IMR-90 (cell line): ENCODE measurements at regions not wholly inside any gene's neighbourhood (a gene's known extent, or its start where the extent isn't known, plus 50 kb on each side); places are given as distances from the start of the nearest gene placed in this dataset.

Experiments used
- ATAC-seq: fragments of 200-7000 bp; cut with Tn5 transposase; 2 replicates; pipeline ENCODE4 v1.9.1; 2020; ENCODE audit warnings: low read depth, mild to moderate bottlenecking, moderate library complexity
- BruUV-seq: library from RNA; stranded (reverse); fragments of 400-500 nt; replicated peaks from 2 replicates; lab custom pipeline; 2021; lab: Mats Ljungman, UMichigan
- CTCF ChIA-PET: fragments of 300-600 bp; formaldehyde crosslinking; extraction: SDS; loops from one replicate; lab custom pipeline; 2021; ENCODE audit warnings: antibody characterized with exemption; lab: Yijun Ruan, JAX
- POLR2A ChIA-PET: fragments of 300-600 bp; sonication (Branson Sonifier 250); formaldehyde crosslinking; loops from one replicate; lab custom pipeline; 2022; ENCODE audit warnings: antibody characterized with exemption; ENCODE audit not compliant: unreplicated experiment; lab: Charles Lee
- DNase-seq: peaks from one replicate; pipeline ENCODE4 v3.0.0; 2013
- H2AFZ ChIP-seq: replicated peaks from 2 replicates; pipeline ENCODE3; 2013; ENCODE audit warnings: low read length, mild to moderate bottlenecking; ENCODE audit not compliant: poor library complexity
- H2AK5ac ChIP-seq: 2 replicates; pipeline ENCODE4 v1.6.1; 2013; ENCODE audit warnings: low read depth, low read length, inconsistent platforms
- H2AK9ac ChIP-seq: replicated peaks from 2 replicates; pipeline ENCODE3; 2013; ENCODE audit warnings: mild to moderate bottlenecking, low read depth, low read length, moderate library complexity; ENCODE audit not compliant: poor library complexity
- H2BK120ac ChIP-seq: 2 replicates; pipeline ENCODE4 v1.6.1; 2013; ENCODE audit warnings: low read depth, low read length, inconsistent platforms
- H2BK15ac ChIP-seq: 3 replicates; pipeline ENCODE4 v1.6.1; 2013; ENCODE audit warnings: low read depth, low read length, inconsistent platforms
- H2BK20ac ChIP-seq: 2 replicates; pipeline ENCODE4 v1.6.1; 2013; ENCODE audit warnings: low read depth, mild to moderate bottlenecking, inconsistent platforms, low read length, moderate library complexity
- H2BK5ac ChIP-seq: 2 replicates; pipeline ENCODE4 v1.6.1; 2013; ENCODE audit warnings: mild to moderate bottlenecking, low read depth, low read length, inconsistent platforms; ENCODE audit not compliant: poor library complexity, severe bottlenecking
- H3K14ac ChIP-seq: replicated peaks from 2 replicates; pipeline ENCODE4 v1.6.1; 2013; ENCODE audit warnings: low read depth, low read length, inconsistent platforms
- H3K18ac ChIP-seq: 2 replicates; pipeline ENCODE4 v1.6.1; 2013; ENCODE audit warnings: low read depth, low read length, control low read depth
- H3K23ac ChIP-seq: 2 replicates; pipeline ENCODE4 v1.6.1; 2013; ENCODE audit warnings: low read depth, low read length, inconsistent platforms
- H3K27ac ChIP-seq: 2 replicates; pipeline ENCODE4 v1.5.1; 2013; ENCODE audit warnings: mild to moderate bottlenecking, control low read depth, low read length; ENCODE audit not compliant: insufficient read depth
- H3K27me3 ChIP-seq: 2 replicates; pipeline ENCODE4 v1.6.1; 2013; ENCODE audit warnings: low read length; ENCODE audit not compliant: control insufficient read depth, insufficient read depth
- H3K36me3 ChIP-seq: 2 replicates; pipeline ENCODE4 v1.6.1; 2013; ENCODE audit warnings: low read length, mixed read lengths; ENCODE audit not compliant: control insufficient read depth, insufficient read depth
- H3K4ac ChIP-seq: 2 replicates; pipeline ENCODE4 v1.6.1; 2013; ENCODE audit warnings: low read depth, low read length, inconsistent platforms
- H3K4me1 ChIP-seq: 2 replicates; pipeline ENCODE4 v1.6.1; 2013; ENCODE audit warnings: low read length, mixed read lengths; ENCODE audit not compliant: control insufficient read depth, insufficient read depth
- H3K4me2 ChIP-seq: 2 replicates; pipeline ENCODE4 v1.6.1; 2013; ENCODE audit warnings: low read depth, mild to moderate bottlenecking, control low read depth, low read length, moderate library complexity
- H3K4me3 ChIP-seq: 2 replicates; pipeline ENCODE4 v1.5.1; 2013; ENCODE audit warnings: low read depth, mild to moderate bottlenecking, control low read depth, low read length, moderate library complexity; ENCODE audit not compliant: insufficient read depth
- H3K56ac ChIP-seq: 2 replicates; pipeline ENCODE4 v1.6.1; 2013; ENCODE audit warnings: low read length, inconsistent platforms; ENCODE audit not compliant: insufficient read depth; ENCODE audit errors: extremely low read depth
- H3K79me1 ChIP-seq, 2 experiments: 2 replicates each; pipeline ENCODE4 v1.6.1; 2013; ENCODE audit warnings: low read length in 2 of 2, inconsistent platforms in 1 of 2, low read depth in 1 of 2
- H3K9ac ChIP-seq: 2 replicates; pipeline ENCODE4 v1.6.1; 2013; ENCODE audit warnings: low read depth, low read length, control low read depth
- H3K9me1 ChIP-seq: 2 replicates; pipeline ENCODE4 v1.6.1; 2013; ENCODE audit warnings: low read length, inconsistent platforms; ENCODE audit not compliant: insufficient read depth
- H3K9me3 ChIP-seq: 2 replicates; pipeline ENCODE4 v1.6.1; 2013; ENCODE audit warnings: low read length; ENCODE audit not compliant: control insufficient read depth, insufficient read depth
- H4K20me1 ChIP-seq: 2 replicates; pipeline ENCODE4 v1.6.1; 2013; ENCODE audit warnings: low read length, inconsistent platforms; ENCODE audit not compliant: insufficient read depth
- H4K5ac ChIP-seq: 2 replicates; pipeline ENCODE4 v1.6.1; 2013; ENCODE audit warnings: mild to moderate bottlenecking, low read depth, low read length, control low read depth
- H4K8ac ChIP-seq, 2 experiments: 2 replicates each; pipeline ENCODE4 v1.6.1; 2013; ENCODE audit warnings: low read depth in 2 of 2, low read length in 2 of 2, control low read depth in 1 of 2, inconsistent platforms in 1 of 2
- H4K91ac ChIP-seq: 2 replicates; pipeline ENCODE4 v1.6.1; 2013; ENCODE audit warnings: low read depth, low read length, inconsistent platforms; ENCODE audit not compliant: insufficient read depth
- CEBPB ChIP-seq: IDR thresholded peaks from 2 replicates; pipeline ENCODE4 v1.6.1; 2012; ENCODE audit warnings: low read depth, low read length, improper control_type of control experiment
- CHD1 ChIP-seq: IDR thresholded peaks from 2 replicates; pipeline ENCODE4 v1.6.1; 2012; ENCODE audit warnings: low read depth, low read length, improper control_type of control experiment
- CTCF ChIP-seq: conservative IDR thresholded peaks from 2 replicates; pipeline ENCODE4 v1.5.1; 2012; ENCODE audit warnings: mild to moderate bottlenecking, low read depth, low read length, improper control_type of control experiment
- FOS ChIP-seq: fragments of 150-350 bp; IDR thresholded peaks from 2 replicates; pipeline ENCODE4 v1.6.1; 2016; ENCODE audit warnings: low read depth, low read length
- MXI1 ChIP-seq: IDR thresholded peaks from 2 replicates; pipeline ENCODE4 v1.6.1; 2012; ENCODE audit warnings: low read depth, mild to moderate bottlenecking, low read length, moderate library complexity, borderline replicate concordance
- NFE2L2 ChIP-seq: fragments of 150-350 bp; IDR thresholded peaks from 2 replicates; pipeline ENCODE4 v1.6.1; 2016; ENCODE audit warnings: low read depth, mild to moderate bottlenecking, low read length
- POLR2A ChIP-seq: IDR thresholded peaks from 2 replicates; pipeline ENCODE4 v1.6.1; 2012; ENCODE audit warnings: mild to moderate bottlenecking, low read depth, low read length
- RAD21 ChIP-seq: IDR thresholded peaks from 2 replicates; pipeline ENCODE4 v1.6.1; 2012; ENCODE audit warnings: low read length, improper control_type of control experiment
- RCOR1 ChIP-seq: IDR thresholded peaks from 2 replicates; pipeline ENCODE4 v1.6.1; 2012; ENCODE audit warnings: mild to moderate bottlenecking, low read length, improper control_type of control experiment; ENCODE audit not compliant: insufficient replicate concordance
- RFX5 ChIP-seq: IDR thresholded peaks from 2 replicates; pipeline ENCODE4 v1.8.0; 2012; ENCODE audit warnings: low read depth, mild to moderate bottlenecking, low read length, moderate library complexity
- USF2 ChIP-seq: fragments of 150-350 bp; IDR thresholded peaks from 2 replicates; pipeline ENCODE4 v1.6.1; 2017; ENCODE audit warnings: mild to moderate bottlenecking, antibody characterized with exemption, low read length, low read depth
- whole genome bisulfite sequencing, 2 experiments: methylation state at CpG; one replicate each; pipeline versions ENCODE4 v1.1.5 to v1.1.7; 2013; ENCODE audit warnings: missing lambda C conversion rate in 2 of 2; ENCODE audit not compliant: insufficient read length in 1 of 2; ENCODE audit errors: extremely low coverage in 2 of 2; 5-methylcytosine and 5-hydroxymethylcytosine counted together
- dilution Hi-C: fragments of 300-500 bp; cut with HindIII; formaldehyde crosslinking; loops from one replicate; pipeline ENCODE4 v1.14.3; 2018; ENCODE audit warnings: low sequenced_read_pairs; ENCODE audit not compliant: unreplicated experiment
- in situ Hi-C: fragments of 300-500 bp; cut with MboI; formaldehyde crosslinking; loops from 3 replicates; pipeline ENCODE4 v1.14.3; 2019; ENCODE audit warnings: low sequenced_read_pairs, inconsistent platforms, mixed read lengths
- intact Hi-C: fragments of 100-400 bp; cut with micrococcal nuclease; formaldehyde crosslinking; loops from 2 replicates; pipeline ENCODE4 v1.10.0; 2022

GRCh38 chr11:37483761-37484160 lies 885.7 kb upstream of the RAG2 start:
- no peak for DNase-seq
- intact Hi-C loops: no loop called here
- Histone ChIP-seq H3K36me3 (no peaks in the 10 kb centered on the region), H2AK5ac (no peak overlapping the region), H4K91ac (no peak overlapping the region), H3K23ac (no peak overlapping the region), H3K9ac (no peak overlapping the region), H2AK9ac (no peak overlapping the region), H4K8ac (no peak overlapping the region), H3K27me3 (no peaks in the 10 kb centered on the region), H3K14ac (no peak overlapping the region), H3K9me1 (no peaks in the 10 kb centered on the region), H3K9me3 (no peaks in the 10 kb centered on the region), H3K56ac (no peak overlapping the region), H2BK15ac (no peak overlapping the region), H2AFZ (no peak overlapping the region), H3K79me1 (no peaks in the 10 kb centered on the region), H3K4me1 (no peaks in the 10 kb centered on the region), H3K4me2 (no peak overlapping the region), H3K18ac (no peak overlapping the region), H4K5ac (no peak overlapping the region), H2BK120ac (no peak overlapping the region), H2BK5ac (no peak overlapping the region), H3K4ac (no peak overlapping the region), H2BK20ac (no peak overlapping the region), H3K4me3 (no peak overlapping the region), H3K27ac (no peak overlapping the region), H4K20me1 (no peaks in the 10 kb centered on the region)
- ChIA-PET POLR2A (no interaction called here), CTCF (interaction anchor here (0.7 kb wide), 1 partner anchor 14 kb away, joined by 7 read pairs; no protein-coding TSS in a partner anchor)
- in situ Hi-C loops: no loop called here
- ATAC-seq: no peak
- dilution Hi-C loops: no loop called here
- TF ChIP-seq FOS (no peak), MXI1 (no peak), NFE2L2 (no peak), RCOR1 (no peak), RAD21 (no peak), RFX5 (no peak), CTCF (no peak), CEBPB (no peak), CHD1 (no peak), USF2 (no peak), POLR2A (no peak)
- no TSS peak for BruUV-seq
- WGBS, 2 experiments: no CpG with 5 or more reads among the region's 1 CpG
